ENCODE measurements at regions not wholly inside any gene's neighbourhood (a gene's known extent, or its start where the extent isn't known, plus 50 kb on each side); places are given as distances from the start of the nearest gene placed in this dataset.

DNA sequence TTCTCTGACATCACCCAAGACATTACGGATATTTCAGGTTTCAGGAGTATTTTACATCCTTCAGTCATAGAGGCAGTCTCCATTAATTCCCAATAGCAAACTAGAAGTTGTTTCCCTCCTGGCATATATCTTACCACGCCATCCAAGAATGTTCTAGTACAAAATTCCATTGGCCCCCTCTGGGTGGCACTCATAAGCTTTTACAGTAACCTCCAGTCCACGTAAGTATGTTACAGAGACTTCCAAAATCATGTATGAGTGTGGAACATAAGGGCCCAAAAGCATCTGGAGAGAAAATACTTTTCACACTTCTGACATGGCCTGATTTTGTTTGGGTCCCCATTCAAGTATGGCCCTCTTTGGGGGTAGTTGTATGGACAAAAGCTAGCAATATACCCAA is 58.1 kb upstream of the DHRS4 start:
- TF ChIP-seq ZBTB1 (tag by site-specific recombination; IDR thresholded peaks at IDR 0.05), result no peak
- no peak for TF ChIP-seq ZNF157 (tag by site-specific recombination; IDR thresholded peaks at IDR 0.05)
- no peak for TF ChIP-seq ZNF555 (tag by site-specific recombination; conservative IDR thresholded peaks at IDR 0.05)
- TF ChIP-seq ZNF777 (tag by site-specific recombination; IDR thresholded peaks at IDR 0.05; ENCODE audit: borderline replicate concordance), result no peak
- TF ChIP-seq, protein P1, sequence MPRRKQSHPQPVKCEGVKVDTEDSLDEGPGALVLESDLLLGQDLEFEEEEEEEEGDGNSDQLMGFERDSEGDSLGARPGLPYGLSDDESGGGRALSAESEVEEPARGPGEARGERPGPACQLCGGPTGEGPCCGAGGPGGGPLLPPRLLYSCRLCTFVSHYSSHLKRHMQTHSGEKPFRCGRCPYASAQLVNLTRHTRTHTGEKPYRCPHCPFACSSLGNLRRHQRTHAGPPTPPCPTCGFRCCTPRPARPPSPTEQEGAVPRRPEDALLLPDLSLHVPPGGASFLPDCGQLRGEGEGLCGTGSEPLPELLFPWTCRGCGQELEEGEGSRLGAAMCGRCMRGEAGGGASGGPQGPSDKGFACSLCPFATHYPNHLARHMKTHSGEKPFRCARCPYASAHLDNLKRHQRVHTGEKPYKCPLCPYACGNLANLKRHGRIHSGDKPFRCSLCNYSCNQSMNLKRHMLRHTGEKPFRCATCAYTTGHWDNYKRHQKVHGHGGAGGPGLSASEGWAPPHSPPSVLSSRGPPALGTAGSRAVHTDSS (tag by site-specific recombination; IDR thresholded peaks at IDR 0.05), result no peak
- TF ChIP-seq, protein P2, sequence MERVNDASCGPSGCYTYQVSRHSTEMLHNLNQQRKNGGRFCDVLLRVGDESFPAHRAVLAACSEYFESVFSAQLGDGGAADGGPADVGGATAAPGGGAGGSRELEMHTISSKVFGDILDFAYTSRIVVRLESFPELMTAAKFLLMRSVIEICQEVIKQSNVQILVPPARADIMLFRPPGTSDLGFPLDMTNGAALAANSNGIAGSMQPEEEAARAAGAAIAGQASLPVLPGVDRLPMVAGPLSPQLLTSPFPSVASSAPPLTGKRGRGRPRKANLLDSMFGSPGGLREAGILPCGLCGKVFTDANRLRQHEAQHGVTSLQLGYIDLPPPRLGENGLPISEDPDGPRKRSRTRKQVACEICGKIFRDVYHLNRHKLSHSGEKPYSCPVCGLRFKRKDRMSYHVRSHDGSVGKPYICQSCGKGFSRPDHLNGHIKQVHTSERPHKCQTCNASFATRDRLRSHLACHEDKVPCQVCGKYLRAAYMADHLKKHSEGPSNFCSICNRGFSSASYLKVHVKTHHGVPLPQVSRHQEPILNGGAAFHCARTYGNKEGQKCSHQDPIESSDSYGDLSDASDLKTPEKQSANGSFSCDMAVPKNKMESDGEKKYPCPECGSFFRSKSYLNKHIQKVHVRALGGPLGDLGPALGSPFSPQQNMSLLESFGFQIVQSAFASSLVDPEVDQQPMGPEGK (tag by site-specific recombination; IDR thresholded peaks at IDR 0.05), result no peak
- no peak for TF ChIP-seq TCF7L2 (IDR thresholded peaks at IDR 0.05; ENCODE audit: borderline replicate concordance, low read depth, low read length)
- TF ChIP-seq, protein P3, sequence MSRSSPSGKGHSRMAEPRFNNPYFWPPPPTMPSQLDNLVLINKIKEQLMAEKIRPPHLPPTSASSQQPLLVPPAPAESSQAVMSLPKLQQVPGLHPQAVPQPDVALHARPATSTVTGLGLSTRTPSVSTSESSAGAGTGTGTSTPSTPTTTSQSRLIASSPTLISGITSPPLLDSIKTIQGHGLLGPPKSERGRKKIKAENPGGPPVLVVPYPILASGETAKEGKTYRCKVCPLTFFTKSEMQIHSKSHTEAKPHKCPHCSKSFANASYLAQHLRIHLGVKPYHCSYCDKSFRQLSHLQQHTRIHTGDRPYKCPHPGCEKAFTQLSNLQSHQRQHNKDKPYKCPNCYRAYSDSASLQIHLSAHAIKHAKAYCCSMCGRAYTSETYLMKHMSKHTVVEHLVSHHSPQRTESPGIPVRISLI (tag by site-specific recombination; IDR thresholded peaks at IDR 0.05), result no peak
